Adrenal gland (tissue), 5 donors: ENCODE measurements at regions not wholly inside any gene's neighbourhood (a gene's known extent, or its start where the extent isn't known, plus 50 kb on each side); places are given as distances from the start of the nearest gene placed in this dataset.

Experiments
- CTCF ChIP-seq, 6 experiments: fragments of 450-650 bp in 4 of 6; fragments of 200-600 bp in 2 of 6; sonication (generic) in 1 of 6; IDR thresholded peaks; 1 replicate in 5 of 6; 2 replicates in 1 of 6; pipeline versions ENCODE4 v1.5.1 to v1.8.0; 2016 to 2021; ENCODE audit warnings: antibody characterized with exemption in 6 of 6, mild to moderate bottlenecking in 2 of 6, moderate library complexity in 1 of 6
- POLR2A ChIP-seq, 2 donors: fragments of 450-650 bp; IDR thresholded peaks; one replicate each; pipeline ENCODE4 v1.6.1; 2017; ENCODE audit warnings: antibody characterized with exemption in 2 of 2, mild to moderate bottlenecking in 2 of 2, moderate library complexity in 1 of 2
- donor health status: DM: no; HTN: no; CAD: no.

- TF ChIP-seq CTCF (IDR thresholded peaks at IDR 0.05) (no peak), POLR2A (IDR thresholded peaks at IDR 0.05) (no peak)
These were observed 268.6 kb downstream of the PSAT1 start for GRCh38 chr9:78565481-78565880.
